OCI-LY3 (cell line): ENCODE measurements at regions not wholly inside any gene's neighbourhood (a gene's known extent, or its start where the extent isn't known, plus 50 kb on each side); places are given as distances from the start of the nearest gene placed in this dataset.

Source experiments
- CTCF ChIP-seq: fragments of 200-600, 300-600 bp; sonication (generic); IDR thresholded peaks from 2 replicates; pipeline ENCODE4 v1.5.1; 2014; ENCODE audit warnings: antibody characterized with exemption, low read length, low read depth
- EZH2phosphoT487 ChIP-seq: fragments of 200-600 bp; shearing (Covaris generic); IDR thresholded peaks from 2 replicates; pipeline ENCODE4 v1.6.1; 2018; ENCODE audit warnings: antibody characterized with exemption, mixed run types, low read depth

GRCh38 chr14:62053188-62053587, 291.0 kb downstream of the SNAPC1 start:
- TF ChIP-seq CTCF: no peak
- TF ChIP-seq EZH2phosphoT487: no peak
